GM18517 (cell line): ENCODE measurements at regions not wholly inside any gene's neighbourhood (a gene's known extent, or its start where the extent isn't known, plus 50 kb on each side); places are given as distances from the start of the nearest gene placed in this dataset.

Experiments
- ATAC-seq: cut with Tn5 transposase; IDR thresholded peaks from one replicate; pipeline ENCODE4 v1.9.1; 2021; ENCODE audit warnings: mild to moderate bottlenecking, moderate library complexity; ENCODE audit not compliant: unreplicated experiment

DNA sequence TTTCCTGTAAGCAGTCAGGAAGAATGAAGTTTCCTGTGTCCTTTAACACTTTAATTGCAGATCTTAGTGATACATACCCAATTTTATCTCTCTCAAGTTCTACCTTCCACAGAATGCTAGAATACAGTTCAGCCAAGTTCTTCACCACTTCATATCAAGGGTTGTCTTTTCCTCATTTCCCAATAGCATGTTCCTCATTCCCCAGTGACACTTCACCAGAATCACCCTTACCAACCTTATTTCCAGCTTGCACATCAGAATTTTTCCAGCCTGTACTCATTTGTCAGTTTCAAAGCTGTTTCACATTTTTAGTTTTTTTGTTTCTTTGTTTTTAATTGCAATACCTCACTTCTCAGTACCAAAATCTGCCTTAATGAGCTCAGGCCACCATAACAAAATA lies 126.1 kb downstream of the ESM1 start:
- no peak for ATAC-seq

- no peak for ATAC-seq
Observed at GRCh38 chr5:54854883-54855581, 130.4 kb downstream of the ESM1 start.

- ATAC-seq = no peak
Observed at GRCh38 chr5:54852007-54852406, 133.4 kb downstream of the ESM1 start.

DNA sequence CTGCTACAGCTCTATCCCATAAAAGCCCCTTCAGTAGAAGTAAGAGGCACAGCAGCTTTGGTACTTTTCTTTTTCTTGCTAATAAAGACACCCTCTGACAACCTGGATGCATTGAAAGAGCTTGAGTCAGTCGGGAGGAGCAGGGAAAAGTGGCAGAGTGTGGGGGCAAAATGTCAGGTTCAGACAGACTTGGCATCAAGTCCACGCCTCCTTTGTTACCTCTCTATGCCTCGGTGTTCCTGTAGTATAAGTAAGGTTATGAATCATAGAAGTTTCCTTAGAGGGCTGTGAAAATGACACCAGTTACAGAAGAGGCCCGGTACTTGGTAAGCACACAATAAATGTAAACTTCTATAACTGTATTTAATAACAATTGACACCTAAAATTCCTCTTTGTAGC lies 133.9 kb downstream of the ESM1 start:
- no peak for ATAC-seq

- ATAC-seq = no peak
Observed at GRCh38 chr5:54848581-54848980, 136.8 kb downstream of the ESM1 start.

DNA sequence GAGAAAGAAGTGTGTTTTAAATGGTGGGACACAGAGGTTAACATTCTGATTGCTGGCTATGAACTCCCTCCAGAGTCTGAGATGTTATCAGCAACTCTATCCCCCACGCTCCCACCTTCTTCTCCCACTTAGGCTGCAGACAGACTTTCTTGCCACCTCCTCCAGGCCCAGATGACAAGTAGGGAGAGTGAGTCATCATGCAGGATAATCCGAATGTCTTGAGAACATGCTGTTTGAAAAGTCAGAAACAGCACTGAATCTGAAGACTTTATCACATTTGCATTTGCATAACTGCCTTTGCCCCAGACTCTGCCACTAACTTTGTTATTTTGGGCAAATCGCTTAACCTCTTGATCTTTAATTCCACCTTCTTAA lies 139.8 kb downstream of the ESM1 start:
- no peak for ATAC-seq

DNA sequence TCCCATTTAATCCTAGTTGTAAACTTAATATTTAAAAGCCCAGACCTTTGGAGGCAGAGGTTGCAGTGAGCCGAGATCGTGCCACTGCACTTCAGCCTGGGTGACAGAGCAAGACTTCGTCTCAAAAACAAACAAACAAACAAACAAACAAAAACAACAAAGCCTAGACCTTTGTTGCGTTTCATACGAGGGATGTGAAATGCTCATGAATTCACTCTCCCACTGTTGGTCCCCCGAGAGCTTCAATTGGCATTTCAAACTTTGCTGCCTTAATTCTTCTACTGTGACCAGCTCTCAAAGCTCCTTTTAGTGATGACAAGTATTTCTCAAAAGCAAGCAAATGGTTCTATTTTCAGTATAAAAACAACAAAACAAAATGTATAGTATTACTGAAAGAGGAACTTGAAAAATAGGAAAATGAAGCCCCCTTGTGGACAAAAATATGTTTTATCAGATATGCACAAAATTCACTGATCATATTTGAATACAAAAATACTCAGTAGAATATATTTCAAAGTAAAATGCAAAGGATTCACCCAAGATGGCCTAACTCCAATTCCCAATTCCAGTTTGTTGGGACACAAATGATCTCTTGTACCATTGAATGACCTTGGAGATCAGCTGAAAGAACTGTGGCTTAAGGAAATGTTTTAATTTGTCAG lies 140.4 kb downstream of the ESM1 start:
- ATAC-seq = no peak

GRCh38 chr5:54844266-54844665 lies 141.1 kb downstream of the ESM1 start:
- no peak for ATAC-seq

GRCh38 chr5:54841481-54841880 lies 143.9 kb downstream of the ESM1 start:
- no peak for ATAC-seq

- ATAC-seq = no peak
Observed at GRCh38 chr5:54838843-54839242, 146.6 kb downstream of the ESM1 start.

- no peak for ATAC-seq
Observed at GRCh38 chr5:54837981-54838380, 147.4 kb downstream of the ESM1 start.

DNA sequence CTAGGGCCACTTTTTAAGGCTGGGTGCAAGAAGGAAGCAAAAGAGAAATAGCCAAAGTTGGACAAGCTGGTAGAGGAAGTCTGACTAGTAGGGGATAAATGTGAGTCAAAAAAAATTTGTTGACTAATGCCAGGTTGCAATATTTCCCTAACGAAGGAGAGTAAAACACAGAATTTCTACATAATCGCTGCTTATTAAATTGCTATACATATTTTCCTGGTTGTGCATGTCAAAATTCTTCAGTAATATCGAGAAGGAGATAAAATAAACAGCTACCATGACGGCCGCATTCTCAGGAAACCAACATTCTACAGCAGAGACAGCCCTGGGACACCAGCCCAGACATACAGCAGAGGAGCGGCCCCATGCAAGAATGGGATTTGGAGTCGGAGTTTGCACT lies 148.3 kb downstream of the ESM1 start:
- ATAC-seq = no peak

GRCh38 chr5:54835647-54836046 lies 149.7 kb downstream of the ESM1 start:
- ATAC-seq = no peak

DNA sequence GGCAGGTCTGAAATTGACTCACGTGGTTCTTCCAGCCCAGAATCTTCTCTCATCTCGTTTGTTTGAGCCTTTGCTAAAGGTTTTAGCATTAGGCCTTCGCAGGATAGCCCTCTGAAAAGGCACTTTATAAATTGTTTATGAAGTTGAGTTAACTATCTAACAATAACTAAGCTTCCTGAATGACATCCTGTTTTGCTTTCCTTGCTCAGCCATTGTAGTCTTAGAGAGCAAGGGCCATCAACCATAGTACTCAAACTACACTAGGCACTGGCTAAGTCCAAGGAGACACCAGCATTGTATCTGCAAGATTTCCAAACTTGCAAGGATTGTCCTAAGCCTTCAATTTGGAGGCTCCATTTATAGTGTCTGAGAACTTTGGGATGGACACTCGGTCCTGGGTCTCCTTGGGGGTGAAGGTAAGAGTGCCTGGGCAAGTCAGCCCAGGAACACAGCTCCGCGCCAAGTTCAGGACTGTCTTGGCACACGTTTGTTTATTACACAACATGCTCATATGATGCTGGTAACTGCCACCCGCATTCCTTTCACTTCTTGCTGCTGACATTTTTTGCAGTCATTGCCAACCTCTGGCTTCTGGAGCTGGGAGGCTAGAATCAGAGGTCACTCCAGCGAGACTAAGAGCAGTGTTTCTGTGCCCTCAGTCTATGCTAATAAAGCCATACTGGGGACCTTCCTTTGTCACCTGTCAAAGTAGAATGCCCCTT lies 151.1 kb downstream of the ESM1 start:
- no peak for ATAC-seq

DNA sequence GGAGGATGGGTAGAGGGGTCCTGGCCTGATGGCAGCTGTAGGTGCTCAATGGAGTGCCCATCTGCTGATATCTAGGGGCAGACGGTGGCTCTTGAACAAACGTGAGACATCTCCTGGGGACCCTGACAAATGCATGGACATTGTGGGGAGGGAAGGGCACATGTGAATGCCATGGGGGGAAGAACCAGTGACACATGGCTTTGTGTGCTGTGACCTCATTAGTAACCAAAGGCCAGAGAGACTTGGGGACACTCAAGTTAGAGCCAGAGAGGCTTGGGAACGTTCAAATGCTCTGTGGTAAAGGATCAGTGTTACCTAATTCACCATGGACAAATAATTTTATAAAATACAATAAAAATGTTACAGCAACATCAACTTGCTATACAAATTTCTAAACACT lies 151.8 kb downstream of the ESM1 start:
- no peak for ATAC-seq

DNA sequence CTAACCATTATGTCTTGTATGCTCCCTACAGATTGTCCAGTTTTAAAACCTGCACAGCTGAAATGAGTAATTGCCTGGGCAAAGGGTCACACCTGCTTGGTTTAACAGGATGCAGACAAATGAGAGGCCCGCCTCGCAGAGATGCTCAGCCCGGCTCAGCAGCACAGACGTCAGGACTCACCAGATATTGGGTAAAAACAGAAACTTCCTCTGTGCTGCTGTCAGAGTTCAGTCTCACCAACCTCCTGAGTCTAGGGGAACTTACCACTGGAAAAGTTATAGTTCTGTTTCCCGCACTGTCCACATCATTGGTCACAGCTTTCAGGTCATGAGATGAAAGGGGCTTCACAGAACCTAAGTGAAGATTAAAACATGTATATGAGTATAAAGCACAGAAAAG lies 152.5 kb downstream of the ESM1 start:
- ATAC-seq = no peak

GRCh38 chr5:54832045-54832444 lies 153.3 kb downstream of the ESM1 start:
- no peak for ATAC-seq

DNA sequence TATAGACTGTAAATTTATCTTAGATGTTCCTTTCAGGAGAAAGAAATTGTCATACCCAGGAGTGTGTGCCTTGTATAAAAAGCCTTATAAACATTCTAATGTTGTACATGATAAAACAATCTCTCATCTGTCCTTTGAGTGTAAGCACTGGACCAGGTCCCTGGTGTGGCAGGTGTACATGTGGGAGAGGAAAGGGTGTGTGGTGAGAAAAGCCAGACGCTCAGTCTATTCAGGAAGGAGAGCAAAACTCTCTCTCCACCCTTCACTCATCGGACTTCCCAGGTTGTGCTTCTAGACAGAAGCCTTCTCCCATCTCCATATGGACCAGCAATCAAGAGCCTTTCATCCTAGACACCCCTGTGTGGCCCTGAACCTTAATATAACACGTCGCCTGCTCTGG lies 154.2 kb downstream of the ESM1 start:
- no peak for ATAC-seq

DNA sequence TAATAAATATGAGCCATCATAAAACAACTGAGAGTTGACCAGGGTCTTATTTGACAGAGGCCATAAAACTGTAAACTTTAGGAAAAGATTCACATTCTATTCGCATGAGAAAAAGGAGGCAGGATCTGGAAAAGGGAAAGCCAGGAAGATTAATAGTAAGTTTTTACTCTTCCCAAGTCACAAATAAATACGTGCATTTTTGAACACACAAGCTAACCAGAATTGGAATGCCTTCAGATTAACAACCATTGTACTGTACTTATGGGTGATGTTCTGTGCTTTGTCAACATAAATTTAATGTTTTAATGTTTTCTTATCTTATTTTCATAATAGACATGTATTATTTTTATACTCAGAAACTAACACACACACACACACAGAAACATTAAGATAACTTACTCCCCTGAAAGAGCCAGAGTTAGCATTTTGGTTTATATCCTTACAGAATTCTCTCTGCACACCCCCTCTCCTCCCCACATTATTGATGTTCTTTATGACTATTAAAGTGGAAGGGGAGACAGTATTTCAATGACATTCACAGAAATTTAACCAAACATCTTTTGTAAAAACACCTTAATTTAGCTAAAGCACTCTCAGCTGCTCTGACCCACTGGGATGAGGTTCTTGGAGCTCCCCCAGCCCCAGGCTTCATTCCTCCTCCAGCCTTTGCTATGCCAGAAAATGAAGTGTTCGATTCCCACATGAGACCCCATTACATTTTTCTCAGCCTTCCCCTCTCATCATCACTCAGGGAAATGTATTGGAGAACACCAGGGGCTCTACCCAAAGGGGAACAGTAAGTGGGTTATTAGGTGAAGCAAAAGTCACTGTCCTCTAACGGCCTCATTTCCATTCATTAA lies 155.5 kb downstream of the ESM1 start:
- ATAC-seq = no peak

DNA sequence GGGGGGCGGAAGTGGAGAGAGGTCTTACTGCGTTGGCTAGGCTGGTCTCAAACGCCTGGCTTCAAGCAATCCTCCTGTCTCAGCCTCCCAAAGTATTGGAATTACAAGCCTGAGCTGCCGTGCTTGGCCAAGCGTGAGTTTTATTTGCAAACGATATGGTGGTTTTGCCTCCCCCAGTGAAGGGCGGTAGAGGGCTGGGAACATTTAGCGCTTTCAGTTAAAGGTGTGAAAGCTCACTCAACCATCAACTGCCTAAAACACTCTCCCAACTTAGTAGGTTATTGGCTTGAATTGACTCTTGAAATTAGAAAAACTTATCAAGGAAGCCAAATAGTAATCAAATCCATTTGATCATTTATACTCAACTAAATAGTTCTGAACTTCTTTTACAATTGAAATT lies 156.3 kb downstream of the ESM1 start:
- ATAC-seq = no peak

- no peak for ATAC-seq
Observed at GRCh38 chr5:54828151-54828550, 157.2 kb downstream of the ESM1 start.
